Femur (tissue), 1 donor: ENCODE measurements at regions not wholly inside any gene's neighbourhood (a gene's known extent, or its start where the extent isn't known, plus 50 kb on each side); places are given as distances from the start of the nearest gene placed in this dataset.
"Not testable (repeated sequence)": the region's sequence is repeated elsewhere in the genome, so short reads cannot be mapped to it uniquely, and the experiment has no call there.

Experiments
- DNase-seq: peaks from one replicate; pipeline ENCODE4 v3.0.0-alpha.2; 2017

DNA sequence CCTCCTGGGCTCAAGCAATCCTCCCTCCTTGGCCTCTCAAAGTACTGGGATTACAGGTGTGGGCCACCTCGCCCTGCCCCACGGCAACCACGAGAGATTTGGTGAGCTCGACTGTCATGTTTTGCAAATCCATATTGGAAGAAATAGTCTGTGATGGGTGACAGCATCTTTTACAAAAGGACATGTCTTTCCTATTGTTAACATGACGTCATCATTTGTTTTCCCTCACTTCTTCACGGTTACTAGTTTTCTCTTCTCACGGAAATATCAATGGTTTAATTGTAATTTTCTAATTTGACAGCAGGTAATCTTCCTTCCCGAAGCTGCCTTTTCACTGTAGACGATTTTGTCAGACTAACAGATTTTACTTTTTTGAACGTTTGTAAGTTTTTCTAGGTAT lies 110.8 kb upstream of the GREM2 start:
- DNase-seq, result no peak

DNA sequence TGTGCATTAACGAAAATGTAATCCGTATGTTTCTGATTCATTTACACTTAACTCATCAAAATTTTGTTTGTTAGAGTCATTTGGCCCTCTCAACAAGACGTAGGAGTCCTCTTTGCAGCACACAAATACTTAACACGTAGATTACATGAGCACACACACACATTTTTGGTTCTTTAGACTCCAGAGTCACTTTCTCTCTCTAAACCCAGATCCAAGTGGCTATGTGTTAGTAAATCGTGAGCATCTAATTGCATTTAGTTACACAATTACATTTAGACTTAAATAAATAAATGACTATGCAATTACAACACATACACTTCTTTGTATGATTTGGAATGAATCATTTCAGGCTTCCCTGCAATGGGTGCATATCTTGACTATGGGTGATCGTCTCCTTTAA lies 109.0 kb upstream of the GREM2 start:
- DNase-seq, result no peak

DNA sequence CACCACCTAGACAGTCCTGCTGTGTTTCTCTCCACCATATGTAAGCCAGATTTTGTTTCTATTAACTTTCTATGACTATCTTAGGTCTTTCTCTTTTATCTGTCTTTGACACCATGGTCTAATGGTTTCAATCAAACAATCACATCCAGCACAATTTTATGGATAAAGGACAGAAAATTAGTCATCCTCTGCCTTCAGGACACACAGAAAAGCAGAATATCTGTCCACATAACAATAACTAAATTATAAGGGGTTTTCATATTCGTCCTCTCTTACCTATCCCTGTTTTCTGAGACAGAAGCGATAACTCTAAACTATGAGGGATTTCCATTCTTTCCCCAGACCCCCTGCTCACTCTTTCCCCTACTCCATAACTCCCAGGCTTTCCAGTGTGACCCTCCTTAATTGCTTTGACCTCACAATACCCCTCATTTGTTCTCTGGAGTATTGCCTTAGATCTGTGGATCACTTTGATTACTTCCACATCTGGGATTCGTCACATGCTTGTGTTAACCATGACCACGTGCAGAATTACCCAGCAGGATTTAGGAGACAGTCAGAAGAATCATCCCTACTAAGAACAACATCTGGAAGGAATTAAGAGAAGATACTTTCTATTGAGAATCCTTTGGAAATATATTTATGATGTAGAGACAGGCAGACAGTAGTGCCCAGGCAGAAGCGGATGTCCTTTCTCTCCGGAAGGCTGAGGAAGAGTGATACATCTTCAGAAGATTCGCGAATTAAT lies 108.2 kb upstream of the GREM2 start:
- DNase-seq, result no peak

DNA sequence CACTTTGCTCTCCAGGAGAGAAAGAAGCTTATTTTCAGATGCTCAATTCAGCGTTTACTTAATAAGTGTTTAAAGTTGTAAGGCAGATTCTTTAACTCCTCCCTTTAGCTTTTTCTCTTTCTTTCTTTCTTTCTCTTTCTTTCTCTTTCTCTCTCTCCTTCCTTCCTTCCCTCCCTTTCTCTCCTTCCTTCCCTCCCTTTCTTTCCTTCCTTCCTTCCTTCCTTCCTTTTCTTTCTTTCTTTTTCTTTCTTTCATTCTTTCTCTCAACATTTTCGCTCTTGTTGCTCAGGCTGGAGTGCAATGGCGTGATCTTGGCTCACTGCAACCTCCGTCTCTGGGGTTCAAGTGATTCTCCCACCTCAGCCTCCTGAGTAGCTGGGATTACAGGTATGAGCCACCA lies 104.6 kb upstream of the GREM2 start:
- DNase-seq, result not testable (repeated sequence)

DNA sequence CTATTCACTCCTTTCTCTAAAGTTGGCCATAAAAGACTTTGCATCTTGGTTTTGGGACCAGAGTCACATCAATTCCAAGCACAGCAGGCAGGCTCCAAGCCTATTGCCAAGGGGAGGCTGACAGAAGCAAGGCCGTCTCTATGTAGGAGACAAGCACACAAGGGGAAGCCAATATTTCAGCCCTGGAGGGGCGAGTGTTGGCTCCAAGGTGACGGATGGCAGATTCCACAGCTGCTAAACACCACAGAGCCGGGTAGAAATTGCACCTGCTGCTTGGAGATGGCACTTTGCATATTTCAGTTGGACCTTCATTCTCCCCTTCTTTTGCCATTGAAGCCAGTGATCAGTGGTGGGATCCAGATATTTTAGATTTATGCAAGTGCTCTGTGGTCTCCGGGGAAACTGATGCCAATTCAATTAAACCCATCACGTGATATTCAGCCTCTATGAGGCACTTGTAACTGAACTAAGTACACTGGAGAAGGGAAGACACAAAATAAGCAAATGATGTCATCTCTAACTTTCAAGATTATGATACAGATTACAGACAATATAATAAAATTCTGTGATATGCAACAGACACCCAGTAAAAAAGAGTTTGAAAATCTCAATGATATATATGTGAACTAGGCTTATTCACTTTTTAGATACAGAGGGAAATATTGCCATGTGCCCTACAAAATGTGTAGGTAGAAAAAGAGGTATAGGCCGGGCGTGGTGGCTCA lies 102.8 kb upstream of the GREM2 start:
- DNase-seq, result no peak

DNA sequence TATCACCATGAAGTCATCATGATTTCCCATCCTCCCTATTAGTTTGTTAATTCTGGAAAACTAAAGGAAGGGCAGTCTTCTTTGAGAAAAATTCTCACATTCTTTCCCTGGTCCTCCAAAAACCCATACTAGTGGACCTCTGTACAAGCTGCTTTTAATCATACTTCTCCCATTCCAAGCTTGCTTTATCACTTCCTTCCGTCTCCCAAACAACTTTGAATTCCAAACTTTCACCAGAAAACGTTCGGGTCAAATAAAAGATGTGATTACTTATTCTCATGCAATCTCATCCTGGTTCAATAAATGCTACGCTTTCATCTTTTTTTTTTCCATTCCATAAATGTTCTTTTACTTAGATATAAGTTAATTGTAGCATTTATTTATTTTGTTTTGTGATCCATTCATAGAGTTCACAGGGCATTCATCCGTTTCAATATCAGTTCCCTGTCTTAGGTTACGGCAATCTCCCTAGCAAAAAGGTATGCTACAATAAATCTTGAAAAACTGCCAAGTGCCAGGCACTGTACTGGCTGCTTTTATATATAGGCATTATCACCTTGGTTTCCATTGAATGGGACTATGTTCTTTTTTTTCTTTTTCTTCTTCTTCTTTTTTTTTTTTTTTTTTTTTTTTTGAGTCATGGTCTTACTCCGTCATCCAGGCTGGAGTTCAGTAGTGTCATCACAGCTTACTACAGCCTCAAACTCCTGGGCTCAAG lies 100.2 kb upstream of the GREM2 start:
- no peak for DNase-seq

DNA sequence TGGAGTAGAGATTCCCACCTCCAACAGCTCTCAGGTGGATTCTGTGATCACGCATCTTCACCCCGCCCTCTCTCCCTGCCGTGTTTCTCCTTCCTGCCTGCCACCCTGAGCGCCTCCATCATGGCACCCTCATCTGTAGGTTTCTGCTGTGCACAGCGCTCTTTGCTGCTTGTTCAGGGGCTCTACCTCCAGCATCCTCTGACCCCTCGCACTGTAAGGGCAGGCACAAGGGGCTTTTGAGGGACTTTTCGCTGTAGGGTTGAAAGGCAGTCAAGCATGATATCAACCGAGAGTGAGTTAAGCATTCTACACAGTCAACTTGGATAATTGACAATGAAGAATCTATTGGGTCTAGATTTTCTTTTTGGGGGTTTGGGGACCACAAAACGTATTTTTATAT lies 99.1 kb upstream of the GREM2 start:
- DNase-seq, result no peak

DNA sequence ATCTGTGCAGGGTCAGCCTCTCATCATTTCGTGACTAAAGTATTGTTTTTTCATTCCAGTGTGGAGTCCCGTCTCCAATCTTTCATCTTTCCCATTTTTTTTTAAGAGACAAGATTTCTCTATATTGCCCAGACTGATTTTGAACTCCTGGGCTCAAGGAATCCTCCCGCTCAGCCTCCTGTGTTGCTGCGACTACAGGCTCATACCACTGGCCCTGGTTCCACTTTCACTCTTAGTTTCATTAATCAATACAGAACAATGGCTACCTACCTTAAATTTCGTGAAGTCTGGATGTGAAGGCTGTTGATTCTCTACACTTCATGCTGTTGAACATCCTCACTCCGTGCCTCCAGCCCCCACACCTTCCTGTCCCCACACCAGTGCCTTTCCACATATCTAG lies 97.7 kb upstream of the GREM2 start:
- no peak for DNase-seq

DNA sequence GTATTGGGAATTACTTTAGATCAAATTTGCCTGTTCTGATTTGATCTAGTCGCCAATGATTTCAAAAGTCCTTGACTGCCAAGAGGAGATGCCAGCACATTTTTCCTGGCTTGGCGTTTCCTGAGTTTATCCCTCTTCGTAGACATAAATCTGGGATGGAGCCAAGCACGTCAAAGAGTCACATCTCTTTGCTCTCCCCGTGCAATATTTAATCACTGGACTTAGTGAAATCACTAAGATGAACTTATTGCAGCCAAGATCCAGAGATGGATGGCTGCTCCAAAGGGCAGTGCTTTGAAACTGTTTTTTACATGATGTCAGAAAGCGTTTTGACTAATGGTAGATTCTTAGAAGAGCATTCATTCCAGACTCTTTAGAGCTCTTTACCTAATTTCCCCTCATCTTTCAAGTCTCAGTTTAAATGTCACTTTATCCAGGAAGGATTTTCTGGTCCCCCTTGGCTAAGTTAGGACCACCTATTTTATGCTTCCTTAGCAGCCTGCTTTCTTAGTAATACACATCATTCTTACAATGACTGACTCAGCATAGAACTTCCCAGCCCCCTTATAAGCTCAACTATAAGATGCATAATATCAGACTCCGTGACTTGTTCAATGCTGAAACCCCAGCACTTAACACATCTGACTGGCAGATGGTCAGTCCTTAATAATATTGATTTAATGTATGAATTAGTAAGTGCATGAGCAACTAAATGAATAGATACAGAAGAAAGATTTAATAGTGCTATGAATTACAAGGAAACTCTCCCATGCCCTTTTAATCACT lies 94.4 kb upstream of the GREM2 start:
- peak; percentile 26 for DNase-seq

DNA sequence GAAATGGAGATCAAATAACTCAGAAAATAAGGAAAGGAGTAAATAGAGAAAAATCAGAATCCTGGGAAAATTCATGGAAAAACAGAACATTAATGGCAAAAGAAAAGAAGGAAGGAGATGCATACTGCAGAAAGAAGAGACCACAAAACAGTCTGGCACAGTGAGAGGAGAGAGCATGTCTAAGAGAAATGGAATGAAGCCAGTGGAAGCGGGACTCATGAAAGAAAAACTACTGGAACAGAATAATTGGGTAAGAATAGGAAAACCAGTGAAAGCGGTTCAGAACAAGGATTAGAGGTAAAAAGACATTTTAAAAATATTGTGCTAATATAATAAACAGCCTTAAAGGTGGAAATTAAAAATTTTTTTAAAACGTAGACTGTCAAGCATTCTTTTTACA lies 93.6 kb upstream of the GREM2 start:
- no peak for DNase-seq

DNA sequence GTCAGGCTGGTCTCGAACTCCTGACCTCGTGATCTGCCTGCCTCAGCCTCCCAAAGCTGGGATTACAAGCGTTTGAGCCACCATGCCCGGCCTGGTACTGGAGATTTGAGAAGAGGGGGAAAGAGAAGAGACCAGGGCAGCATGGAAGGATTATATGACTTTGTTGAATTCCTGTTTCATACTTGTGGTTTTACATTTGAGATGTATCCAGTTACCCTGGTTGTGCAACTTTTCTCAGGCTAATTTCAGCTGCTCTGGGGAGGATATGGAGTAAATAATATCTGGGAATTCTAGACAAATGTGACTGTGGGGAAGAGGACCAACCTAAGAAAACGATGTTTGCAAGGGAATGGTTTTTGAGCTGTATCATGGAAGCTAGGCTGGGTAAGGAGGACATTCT lies 89.5 kb upstream of the GREM2 start:
- no peak for DNase-seq

DNA sequence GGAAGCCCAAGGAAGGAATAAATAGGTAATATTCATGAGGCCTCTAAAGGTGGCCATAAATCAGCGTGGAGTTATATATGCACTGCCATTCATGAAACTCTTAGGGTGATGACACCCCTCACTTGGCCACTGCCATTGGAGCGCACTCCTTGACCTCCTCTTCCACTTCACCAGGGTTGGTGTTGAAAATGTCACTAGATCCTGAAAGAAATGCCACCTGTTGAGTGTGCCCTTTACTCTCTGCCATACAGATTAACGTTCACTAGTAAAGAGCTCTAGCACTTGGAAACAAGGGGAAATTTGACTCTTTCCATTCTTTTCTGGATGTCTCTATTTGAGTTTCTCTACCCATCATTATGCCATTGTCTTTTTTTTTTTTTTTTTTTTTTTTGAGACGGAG lies 83.5 kb upstream of the GREM2 start:
- DNase-seq, result no peak

DNA sequence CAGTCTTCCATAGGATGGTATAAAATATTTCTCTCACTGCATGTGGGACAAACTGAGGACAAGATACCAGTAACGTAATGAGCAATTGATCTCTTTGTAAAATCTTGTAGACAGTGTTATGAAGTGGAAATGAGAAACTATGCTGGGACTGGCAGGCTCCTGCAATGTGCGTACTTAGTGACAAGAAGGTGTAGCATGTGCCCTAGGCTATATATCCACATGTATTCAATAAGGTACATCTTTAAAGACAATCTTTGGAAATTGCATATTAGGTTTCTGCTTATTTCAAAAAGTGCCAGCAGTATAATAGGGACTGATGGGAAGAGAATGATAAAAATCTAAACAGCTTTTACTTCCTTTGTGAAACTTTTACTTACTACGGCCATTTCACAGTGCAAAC lies 81.9 kb upstream of the GREM2 start:
- DNase-seq, result no peak

DNA sequence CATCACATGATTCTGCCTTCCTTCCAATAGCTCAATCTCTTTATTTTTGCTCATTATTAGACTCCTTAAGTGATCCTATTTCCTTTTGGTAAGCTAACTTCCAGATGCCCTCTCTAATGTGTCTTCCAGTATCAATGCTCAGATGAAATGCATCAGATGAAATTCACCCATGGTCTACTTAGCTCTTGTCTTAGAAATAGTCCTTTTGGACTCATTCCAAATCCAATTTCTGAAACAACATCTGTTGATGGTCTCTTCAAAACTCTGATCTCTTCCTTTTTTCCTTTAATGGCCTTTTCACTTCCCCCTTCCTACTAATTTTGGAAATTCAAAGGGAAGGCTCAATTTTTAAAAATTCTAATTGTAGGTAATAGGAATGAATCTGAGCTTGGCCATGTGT lies 81.1 kb upstream of the GREM2 start:
- DNase-seq, result no peak

DNA sequence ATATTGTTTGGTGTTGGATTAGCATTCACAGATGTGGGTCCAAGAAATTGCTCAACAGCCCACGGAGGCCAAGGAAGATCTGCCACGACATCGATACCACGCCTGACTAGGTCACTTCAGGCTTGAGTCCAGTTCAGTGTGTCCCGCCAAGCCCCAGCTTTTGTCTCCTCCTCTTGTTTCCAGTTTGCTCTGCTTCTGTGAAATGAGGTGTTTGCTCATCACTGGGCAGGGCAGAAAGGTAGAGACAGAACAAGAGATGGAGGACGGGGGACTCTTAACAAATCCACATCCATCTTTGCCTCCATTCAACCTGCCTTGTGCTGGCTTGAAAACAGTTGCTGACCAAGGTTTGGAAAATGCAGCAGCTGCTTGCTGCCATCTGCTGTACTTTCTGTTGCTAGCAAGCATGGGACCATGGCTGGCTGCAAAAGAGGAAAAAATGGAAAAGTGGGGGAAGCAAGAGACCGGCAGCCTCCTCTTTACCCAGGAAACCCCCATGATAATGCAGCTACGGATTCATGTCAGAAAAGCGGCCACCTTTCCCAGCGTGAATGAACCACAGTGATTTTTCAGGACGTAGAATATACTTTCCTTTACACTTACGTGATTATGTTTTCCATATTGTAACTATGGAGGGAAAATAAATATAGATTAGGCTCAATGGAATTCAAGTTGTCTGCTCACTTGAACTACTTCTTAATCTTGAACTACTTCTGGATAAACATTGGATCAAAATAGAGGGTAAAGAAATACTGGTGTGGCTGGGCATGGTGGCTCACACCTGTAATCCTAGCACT lies 80.2 kb upstream of the GREM2 start:
- peak; percentile 71 for DNase-seq

DNA sequence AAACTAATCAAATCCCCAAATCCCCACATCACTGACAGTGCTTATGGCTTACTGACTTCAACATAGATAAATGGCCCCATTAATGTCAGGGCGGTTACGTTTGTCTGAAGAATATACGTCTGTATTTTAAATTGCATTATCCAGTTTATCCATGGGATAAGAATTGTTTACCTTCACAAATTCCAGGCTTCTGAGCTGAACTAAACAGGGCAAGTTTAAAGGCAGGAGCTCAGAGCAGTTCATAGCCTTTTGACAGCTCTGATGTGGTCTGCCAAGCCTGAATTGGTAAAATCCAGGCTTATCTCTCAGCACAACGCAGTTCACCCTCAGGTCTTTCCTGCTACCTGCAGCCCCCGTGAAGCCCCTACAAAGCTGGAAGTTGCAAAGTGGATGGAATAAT lies 79.5 kb upstream of the GREM2 start:
- no peak for DNase-seq

DNA sequence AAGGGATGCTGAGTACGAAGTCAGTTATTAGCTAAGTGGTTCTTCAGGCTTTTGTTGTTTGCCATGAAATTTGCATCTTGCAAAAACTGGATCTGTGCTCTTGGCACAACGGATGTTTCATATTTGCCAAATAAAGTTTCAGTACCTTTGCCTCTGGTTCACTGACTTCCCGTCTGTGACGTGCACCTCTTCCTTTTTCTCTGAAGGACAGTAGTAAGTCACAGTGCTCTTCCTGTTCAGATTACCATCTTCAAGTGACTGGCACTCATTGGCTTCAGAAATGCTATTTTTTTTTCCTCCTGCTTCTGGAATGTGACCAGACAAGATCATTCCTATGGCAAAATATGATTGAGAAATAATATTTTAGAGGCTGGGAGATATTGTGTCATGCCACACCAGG lies 75.9 kb upstream of the GREM2 start:
- DNase-seq, result no peak

DNA sequence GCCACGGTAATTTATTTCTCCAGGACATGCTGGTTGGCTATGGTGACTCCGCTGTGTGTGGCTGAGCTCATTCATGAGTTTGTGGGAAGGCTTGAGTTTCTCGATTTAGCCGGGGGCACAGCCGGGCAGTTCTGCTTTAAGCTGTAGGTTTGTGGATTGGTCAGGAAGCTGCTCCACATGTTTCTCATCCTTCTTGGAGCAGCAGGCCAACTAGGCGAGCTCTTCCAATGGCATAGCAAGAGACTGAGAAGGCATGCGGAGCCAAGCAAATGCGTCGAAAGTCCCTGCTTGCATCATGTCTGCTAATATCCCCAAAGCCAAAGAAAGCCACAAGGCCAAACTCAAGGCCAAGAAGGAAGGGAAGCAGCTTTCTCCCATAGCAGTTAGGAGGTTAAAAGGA lies 71.6 kb upstream of the GREM2 start:
- DNase-seq, result peak; percentile 60

DNA sequence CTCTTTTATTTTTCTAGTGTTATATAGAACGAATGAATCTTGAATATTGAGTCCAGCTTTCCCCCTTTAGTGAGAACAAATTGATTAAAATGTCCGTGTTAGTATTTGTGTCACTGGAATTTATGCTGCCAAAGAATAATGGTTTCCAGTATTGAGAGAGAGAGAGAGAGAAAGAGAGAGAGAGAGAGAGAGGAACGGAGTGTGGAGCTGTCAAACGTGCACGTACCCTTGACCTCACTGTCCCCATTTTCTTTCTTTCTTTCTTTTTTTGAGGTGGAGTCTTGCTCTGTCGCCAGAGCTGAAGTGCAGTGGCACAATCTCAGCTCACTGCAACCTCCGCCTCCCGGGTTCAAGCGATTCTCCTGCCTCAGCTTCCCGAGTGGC lies 70.9 kb upstream of the GREM2 start:
- no peak for DNase-seq

DNA sequence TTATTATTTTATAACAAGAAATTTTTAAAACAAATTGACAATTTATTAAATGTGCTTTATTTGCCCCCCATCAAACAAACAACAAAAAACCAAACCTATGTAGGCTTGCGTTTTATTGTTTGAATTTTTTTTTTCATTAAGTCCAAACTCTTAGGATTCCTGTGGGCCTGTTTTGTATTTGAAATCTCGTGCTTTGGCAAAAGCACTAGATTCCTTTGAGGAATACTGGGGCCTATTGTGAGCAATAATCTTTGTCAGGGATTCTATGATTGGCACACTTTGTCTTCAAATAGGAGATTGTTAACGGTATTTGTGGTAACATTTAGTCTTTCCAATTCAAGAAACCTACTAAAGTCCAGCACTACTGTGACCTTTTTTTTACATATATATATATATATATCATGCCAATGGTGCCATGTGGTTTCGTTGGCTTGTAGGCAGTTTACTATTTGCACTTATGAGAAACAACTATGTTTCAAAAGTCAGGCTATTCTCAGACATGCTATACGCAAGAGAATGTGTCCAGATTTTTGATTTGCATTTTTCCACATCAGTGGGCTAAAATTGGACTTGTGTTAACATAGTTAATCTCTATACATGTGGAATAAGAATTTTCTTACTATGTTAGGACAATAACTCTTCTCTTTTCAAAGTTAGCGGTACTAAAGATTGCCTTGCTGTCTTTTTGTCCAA lies 70.4 kb upstream of the GREM2 start:
- no peak for DNase-seq

DNA sequence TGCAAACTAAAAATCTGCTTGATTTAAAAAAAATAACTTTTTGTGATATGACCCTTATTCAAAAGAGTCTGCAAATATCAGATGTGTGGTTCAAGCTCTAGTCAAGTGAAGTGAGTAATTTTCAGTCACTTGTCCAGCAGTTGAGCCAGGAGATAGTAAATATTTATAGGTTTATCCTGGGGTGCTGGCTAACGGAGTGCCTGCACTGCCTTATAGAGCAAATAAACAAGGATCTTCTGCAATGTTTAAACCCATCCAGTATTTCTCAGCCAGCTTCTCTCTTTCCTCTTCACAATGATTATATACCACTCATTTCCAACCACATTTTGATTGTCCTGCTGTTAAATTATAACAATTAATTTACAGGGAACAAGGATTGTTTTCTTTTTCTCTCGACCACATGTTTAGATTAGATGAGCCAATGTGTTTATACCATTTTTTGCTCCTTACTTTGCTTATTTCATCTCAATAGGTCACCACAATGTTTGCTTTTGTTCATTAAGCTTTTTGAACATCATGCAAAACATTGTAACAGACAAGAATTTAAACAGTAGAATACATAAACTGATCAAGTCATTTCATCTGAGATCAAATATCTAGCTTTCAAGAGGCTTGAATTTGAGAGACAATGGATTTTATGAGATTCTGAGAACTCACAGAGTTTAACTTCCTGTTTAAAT lies 60.3 kb upstream of the GREM2 start:
- no peak for DNase-seq
